GM12801 (cell line): ENCODE measurements at regions not wholly inside any gene's neighbourhood (a gene's known extent, or its start where the extent isn't known, plus 50 kb on each side); places are given as distances from the start of the nearest gene placed in this dataset.

Experiments
- TF ChIP-seq, protein P1 (sequence below): IDR thresholded peaks from one replicate; pipeline ENCODE4 v1.5.1; 2011; ENCODE audit warnings: control low read depth; ENCODE audit not compliant: insufficient read length; ENCODE audit errors: extremely low read depth

DNA sequence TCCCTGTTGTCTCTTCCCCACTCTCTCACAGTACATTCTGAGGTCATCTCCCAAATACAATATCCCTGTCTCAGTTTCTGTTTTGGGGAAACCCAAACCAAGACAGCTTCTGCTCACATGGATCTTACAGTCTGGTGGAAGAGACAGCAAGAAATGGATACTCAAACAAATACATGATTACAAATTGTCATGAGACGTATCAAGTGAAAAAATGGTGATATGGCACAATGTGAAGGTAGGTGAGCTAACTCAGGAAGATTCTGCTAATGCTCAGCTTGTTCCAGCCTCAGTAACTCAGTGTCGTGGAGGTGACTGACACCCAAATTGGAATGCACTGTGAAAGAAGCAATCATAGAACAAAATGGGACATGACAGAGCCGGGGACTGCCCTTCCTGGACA is 68.3 kb downstream of the CHST1 start:
- TF ChIP-seq, protein P1, sequence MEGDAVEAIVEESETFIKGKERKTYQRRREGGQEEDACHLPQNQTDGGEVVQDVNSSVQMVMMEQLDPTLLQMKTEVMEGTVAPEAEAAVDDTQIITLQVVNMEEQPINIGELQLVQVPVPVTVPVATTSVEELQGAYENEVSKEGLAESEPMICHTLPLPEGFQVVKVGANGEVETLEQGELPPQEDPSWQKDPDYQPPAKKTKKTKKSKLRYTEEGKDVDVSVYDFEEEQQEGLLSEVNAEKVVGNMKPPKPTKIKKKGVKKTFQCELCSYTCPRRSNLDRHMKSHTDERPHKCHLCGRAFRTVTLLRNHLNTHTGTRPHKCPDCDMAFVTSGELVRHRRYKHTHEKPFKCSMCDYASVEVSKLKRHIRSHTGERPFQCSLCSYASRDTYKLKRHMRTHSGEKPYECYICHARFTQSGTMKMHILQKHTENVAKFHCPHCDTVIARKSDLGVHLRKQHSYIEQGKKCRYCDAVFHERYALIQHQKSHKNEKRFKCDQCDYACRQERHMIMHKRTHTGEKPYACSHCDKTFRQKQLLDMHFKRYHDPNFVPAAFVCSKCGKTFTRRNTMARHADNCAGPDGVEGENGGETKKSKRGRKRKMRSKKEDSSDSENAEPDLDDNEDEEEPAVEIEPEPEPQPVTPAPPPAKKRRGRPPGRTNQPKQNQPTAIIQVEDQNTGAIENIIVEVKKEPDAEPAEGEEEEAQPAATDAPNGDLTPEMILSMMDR: no peak

DNA sequence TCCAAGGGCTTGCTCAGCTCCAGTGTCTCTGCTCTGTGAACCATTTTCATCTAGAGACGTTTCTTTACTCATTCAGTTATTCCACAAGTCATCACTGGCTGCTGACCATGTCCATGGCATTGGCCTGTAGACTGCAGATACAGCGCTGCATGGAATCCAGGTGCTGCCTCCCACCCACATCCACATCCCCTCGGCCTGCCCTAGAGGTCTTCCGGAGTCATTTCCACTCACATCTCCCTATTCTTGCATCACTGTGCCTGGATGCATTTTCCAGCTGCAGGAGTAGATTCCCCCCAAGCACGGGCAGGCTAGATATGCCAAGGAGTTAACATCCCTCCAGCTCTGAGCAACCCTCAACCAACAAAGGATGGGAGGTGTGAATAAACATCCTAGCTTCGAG is 68.9 kb downstream of the CHST1 start:
- TF ChIP-seq, protein P1: no peak

DNA sequence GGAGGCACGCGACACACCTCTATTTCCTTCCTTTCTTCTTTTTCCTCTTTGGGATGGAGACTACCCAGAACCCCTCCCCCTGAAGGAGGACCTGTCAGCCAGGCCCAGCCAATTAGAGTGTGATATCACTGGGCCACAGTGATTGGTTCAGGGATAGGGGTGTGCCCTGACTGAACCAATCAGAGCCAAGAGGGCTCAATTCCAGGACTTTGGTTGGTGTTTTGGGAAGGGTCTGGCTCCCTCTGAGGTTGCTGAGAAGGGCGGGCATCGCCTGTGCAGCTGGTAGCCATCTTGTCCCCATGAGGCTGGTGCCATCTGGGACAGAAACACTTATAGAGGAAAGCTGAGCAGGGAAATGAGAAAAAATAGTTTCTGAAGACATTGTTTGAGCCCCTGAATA is 71.4 kb downstream of the CHST1 start:
- TF ChIP-seq, protein P1: no peak

DNA sequence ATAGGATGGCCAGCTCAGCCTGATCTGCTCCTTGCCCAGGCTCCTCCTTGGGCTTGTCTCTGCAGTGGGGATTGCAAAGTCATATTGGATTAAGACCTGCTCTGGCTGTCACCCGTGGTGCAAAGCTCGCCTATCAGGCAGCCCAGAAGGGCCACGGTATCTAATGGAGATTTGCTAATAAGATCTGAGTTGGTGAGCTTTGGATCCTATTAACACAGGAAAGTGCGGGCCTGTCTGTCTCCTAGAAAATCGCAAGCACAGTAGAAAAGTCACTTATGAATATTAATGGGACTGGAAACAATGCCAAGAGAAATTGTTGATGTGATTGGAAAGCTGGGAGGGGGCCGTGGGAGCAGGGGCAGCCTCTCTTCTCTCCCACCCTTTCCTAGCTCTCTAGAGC is 72.8 kb downstream of the CHST1 start:
- TF ChIP-seq, protein P1: no peak

DNA sequence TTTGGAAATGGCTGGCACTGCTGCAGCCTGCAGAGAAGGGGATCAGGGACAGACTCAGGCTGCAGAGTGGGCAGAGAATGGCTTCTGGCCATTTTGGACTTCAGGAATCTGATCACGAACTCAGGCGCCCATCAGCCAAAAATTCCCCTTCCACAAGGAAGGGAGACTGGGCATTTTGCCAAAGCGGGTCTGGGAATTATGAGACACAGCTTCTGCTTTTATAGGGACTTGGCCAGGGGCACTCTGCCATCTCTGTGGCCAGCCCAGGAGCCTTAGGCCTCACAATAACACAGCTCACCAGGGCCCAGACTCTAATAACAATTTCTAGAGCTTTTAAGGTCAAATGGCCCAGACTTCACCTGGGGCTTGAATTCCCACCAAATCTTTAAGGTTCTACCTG is 74.7 kb downstream of the CHST1 start:
- TF ChIP-seq, protein P1: no peak

DNA sequence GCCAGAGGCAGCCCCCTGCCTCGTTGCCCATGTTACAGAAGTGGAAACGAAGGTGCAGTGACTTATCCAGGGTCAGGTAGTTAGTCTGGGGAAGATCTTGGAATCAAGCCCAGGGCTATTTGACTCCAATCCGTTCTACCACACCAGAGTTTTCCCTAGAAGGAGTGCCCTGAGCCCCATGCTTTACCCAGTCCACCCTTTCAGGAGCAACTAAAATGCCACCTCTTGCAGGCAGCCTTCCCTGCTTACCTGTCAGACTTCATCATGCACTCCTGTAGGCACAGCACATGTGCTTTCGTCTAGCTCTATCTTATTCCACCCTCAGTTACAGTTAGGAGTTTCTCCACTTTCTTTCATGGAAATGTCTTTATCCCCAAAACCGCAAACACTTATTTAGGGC is 80.2 kb downstream of the CHST1 start:
- TF ChIP-seq, protein P1: no peak

DNA sequence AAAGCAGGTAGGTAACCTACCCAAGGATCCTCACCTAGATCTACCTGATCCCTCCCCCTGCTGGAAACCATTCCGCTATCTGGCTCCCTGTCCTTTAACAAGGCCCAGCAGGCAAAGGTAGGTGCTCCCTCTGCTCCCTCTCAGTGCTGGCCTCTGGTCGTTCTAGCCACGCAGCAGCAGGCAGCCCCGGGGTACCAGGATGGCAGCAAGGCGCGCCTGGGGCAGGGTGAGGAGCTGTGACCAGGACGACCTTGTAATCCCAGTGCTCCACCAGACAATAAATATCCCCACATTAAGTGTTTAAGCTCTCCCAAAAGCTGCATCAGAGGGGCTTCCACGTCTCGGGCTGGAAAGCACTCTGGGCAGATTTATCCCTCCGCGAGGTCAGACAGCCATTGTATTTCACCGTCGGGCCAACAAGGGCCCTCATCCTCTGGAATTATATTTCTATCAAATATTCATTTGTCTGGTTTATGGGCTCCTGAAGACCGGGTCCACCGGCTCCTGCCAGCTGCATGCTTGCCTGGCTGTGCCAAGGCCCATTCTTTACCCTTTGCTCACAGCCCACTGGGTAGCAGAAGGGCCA is 81.3 kb downstream of the CHST1 start:
- TF ChIP-seq, protein P1: no peak

DNA sequence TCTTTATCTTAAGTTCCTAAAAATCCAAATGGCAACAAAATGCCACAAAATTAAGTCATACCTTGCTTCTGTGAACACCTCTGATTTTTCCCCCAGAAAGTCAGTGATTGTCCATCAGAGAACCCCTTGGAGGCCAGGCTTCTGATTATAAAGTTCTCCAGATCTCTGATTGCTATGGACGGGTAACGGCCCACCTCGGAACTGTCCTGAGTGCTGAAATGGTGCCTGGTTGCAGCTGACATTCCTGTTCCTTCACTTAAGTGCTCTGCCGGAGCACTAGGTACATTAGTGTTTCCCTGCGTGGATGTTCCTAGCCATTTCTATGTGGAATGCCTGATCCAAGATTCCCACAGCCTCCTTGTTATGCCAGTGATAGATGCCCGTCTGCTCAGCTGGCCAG is 85.0 kb downstream of the CHST1 start:
- TF ChIP-seq, protein P1: no peak
